SKM-1 (cell line): ENCODE measurements at regions not wholly inside any gene's neighbourhood (a gene's known extent, or its start where the extent isn't known, plus 50 kb on each side); places are given as distances from the start of the nearest gene placed in this dataset.
"Not testable (repeated sequence)": the region's sequence is repeated elsewhere in the genome, so short reads cannot be mapped to it uniquely, and the experiment has no call there.

Experiments
- DNase-seq: peaks from one replicate; lab custom pipeline; 2025; ENCODE audit not compliant: unreplicated experiment; lab: John Stamatoyannopoulos, UW

DNA sequence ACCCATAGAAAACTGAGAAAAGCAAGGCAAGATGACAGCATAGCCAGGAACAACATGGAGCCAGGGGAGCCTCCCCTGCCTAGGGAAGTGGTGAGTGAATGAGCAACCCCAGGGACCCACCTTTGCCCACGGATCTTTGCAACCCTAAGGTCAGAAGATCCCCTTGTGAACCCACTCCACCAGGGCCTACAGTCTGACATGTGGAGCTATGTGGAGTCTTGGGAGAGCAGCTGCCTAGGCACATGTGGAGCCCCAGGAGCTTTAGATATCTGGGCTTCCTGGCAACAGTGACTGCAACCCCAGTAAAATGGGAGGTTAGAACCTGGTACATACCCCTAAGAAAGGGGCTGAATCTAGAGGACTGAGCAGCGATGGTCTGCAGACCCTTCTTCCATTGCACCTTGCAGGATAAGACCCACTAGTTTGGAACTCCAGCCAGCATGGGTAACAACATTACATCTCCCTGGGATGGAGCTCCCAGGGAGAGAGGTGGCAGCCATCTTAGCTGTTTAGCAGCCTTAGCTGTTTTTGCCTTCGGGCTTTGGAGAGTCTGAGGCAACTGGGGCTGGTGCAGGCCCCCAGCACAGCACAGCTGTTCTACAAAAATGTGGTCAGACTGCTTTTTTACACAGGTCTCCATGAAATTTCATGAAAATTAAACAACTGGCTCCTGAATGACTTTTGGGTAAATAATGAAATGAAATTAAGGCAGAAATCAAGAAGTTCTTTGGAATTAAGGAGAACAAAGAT lies 104.7 kb upstream of the TRIM2 start:
- DNase-seq, result no peak

GRCh38 chr4:153106736-153107135 lies 97.5 kb upstream of the TRIM2 start:
- DNase-seq, result not testable (repeated sequence)

DNA sequence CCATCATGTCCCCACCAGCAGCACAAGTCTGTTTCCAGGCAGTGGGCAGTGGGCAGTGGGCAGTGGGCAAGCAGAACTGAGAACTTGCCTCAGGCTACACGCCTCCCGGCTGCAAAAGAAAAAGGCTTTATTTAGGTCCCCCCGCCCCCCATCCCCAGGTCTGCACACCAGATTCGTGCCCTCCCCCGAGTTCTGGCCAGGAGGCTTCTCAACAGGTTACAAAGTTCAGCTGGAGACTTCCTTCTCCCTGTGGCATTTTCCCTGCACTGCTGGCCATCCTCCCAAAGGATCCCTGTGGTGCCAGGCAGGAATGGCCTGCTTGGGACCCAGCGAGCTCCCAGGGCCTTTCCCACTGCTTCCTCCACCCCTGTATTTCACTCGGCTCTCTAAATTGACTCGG lies 97.0 kb upstream of the TRIM2 start:
- no peak for DNase-seq

- no peak for DNase-seq
Observed at GRCh38 chr4:153109296-153109849, 94.9 kb upstream of the TRIM2 start.

DNA sequence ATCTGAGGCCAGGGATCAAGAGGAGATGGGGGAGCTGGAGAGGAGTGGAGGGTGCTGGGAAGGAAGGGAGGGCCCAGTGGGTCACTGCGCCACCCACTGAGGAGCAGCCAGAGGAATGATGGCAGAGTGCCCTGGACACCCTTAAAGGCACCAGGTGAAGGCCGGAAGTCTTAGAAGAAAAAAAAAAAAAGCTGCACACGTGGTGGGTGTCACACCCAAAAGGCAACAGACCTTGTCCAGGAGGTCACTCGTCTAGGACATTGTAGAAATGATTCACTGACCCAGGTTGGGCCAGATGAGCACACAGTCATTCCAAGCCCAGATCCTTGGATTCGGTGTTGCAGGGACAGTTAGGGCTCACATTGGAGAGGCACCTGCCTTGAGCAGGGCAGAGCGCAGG lies 93.5 kb upstream of the TRIM2 start:
- no peak for DNase-seq

- no peak for DNase-seq
Observed at GRCh38 chr4:153111426-153112040, 92.7 kb upstream of the TRIM2 start.

GRCh38 chr4:153112041-153112441 lies 92.2 kb upstream of the TRIM2 start:
- DNase-seq, result no peak

DNA sequence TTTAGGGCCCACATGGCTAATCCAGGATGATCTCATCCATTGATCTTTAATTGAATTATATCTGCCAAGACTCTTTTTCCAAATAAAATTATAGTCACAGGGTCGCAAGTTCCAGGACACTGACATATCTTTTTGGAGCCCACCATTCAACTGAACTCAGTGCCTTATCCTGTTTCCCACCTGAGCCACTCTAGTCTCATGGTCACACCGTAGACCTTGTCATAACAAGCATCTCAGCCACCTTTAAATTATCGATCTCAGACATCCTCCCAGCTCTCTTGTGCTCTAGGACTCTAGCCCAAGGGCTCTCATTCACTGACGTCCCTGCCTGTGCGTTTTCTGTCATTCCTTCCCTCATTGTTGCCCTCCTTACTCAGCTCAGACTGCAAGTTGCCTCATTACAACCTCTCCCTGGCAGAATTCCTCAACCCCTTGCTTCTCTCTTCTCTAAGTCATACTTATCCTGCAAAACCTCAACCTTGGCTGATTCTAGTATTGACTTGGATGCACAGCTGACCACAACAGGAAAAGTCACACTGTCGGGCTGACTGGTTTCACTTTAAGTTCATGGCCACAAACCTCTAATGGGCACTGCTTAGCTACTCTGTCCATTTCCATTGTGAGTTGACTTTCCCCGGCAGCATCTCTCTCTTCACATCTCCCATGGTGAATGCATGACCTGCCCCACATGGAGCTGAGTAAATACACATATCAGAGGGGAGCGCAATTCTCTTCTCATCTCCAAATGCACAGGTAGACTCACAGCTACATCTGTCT lies 91.0 kb upstream of the TRIM2 start:
- DNase-seq, result no peak

DNA sequence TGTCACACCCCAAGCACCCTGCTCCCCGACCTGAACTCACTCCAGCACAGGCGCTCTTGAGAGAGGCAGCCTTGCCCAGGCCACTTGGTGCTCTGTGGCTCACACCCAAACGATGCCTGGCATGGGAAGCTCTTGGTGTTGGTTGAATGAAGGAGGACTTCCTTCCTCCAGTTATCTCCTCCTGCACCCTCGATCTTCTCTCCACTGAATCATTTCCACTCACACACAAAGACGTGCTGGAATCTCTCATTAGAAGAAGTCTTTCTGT lies 90.5 kb upstream of the TRIM2 start:
- no peak for DNase-seq

GRCh38 chr4:153114771-153115321 lies 89.4 kb upstream of the TRIM2 start:
- DNase-seq, result no peak

GRCh38 chr4:153115322-153116290 lies 88.6 kb upstream of the TRIM2 start:
- DNase-seq, result no peak

DNA sequence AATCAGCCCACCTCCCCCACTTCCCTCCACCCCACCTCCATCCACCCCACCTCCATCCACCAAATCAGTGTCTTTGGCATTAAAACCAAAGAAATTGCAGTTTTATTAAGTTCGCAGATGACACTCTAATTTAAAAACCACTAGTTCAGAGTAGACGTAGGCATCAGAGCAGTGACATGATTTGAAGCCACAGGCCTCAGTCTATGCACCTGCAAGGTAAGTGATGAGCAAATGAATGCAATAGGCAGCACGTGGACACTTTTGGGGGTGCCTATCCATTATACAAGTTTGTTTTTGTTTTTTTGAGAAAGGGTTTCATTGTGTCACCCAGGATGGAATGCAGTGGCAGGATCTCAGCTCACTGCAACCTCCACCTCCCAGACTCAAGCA lies 88.0 kb upstream of the TRIM2 start:
- no peak for DNase-seq

GRCh38 chr4:153116801-153117200 lies 87.4 kb upstream of the TRIM2 start:
- no peak for DNase-seq

DNA sequence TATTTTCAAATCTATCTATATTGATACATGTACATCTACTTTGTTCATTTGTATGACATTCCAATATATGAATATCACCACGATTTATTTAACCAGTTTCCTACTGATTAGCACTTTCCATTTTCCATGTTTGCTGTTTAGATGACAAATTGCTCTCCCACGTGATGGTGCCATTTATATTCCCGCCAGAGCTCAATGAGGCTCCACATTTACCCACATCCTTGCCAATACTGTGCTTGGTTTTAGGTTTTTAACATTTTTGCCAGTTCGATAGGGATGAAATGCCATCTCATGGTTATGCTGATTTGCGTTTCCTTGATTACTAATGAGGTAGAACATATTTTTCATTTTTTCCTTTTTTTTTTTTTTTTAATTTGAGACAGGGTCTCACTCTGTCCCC lies 86.7 kb upstream of the TRIM2 start:
- DNase-seq, result no peak

DNA sequence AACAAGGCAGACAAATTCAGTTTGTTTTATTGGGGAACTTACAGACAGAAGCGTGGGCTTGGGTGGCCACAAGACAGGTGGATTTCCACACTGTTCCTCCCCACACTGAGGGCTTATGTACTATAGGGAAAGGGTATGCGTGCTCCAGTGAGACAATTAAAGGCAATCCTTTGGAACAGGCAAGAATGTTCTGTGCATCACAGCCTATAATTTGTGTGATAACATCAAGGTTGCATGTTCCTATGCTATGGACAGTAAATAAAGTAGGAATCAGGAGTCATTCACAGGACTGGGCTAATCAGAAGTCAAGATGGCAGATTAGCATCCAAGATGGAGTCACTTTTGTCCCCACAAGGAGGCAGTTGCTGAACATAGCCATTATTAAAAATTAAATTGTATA lies 84.6 kb upstream of the TRIM2 start:
- DNase-seq, result no peak

- no peak for DNase-seq
Observed at GRCh38 chr4:153120235-153120634, 84.0 kb upstream of the TRIM2 start.

DNA sequence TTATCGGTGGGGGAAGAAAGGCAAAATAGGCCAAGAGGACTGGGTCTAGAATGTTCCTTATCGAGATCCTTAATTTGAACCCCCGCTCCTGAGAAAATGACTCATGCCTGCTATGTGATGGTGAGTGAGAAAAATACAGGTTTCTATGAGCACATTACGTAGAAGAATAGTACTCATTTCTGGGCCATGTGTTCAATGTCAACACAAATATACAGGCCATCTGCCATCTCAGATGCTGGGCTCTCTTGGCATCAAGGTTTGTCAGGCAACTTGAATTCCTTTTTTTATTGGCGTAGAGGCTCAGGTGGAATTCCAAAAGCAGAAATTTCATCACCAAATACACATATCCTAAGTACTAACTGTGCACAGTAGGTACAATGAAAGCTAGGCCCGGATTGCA lies 81.4 kb upstream of the TRIM2 start:
- no peak for DNase-seq

DNA sequence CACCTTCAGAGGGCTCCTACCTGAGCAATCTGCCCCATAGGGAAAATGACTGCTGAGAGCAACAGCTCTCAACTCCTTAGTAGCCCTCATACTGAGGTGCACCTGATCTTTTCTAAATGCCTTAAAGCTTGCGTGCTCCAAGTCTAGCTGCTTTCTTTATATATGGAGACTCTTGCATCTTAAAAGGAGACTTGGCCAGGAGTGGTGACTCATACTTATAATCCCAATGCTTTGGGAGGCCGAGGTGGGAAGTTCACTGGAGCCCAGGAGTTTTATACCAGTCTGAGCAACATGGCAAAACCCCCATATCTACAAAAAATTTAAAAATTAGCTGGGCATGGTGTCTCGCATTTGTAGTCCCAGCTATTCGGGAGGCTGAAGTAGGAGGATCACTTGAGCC lies 78.1 kb upstream of the TRIM2 start:
- DNase-seq, result no peak

GRCh38 chr4:153127760-153128494 lies 76.3 kb upstream of the TRIM2 start:
- DNase-seq, result peak; percentile 59

GRCh38 chr4:153131596-153131995 lies 72.6 kb upstream of the TRIM2 start:
- no peak for DNase-seq
